GM19467 (cell line): ENCODE measurements at regions not wholly inside any gene's neighbourhood (a gene's known extent, or its start where the extent isn't known, plus 50 kb on each side); places are given as distances from the start of the nearest gene placed in this dataset.

Experiments
- ATAC-seq: cut with Tn5 transposase; IDR thresholded peaks from one replicate; pipeline ENCODE4 v1.9.1; 2021; ENCODE audit warnings: mild to moderate bottlenecking, moderate library complexity; ENCODE audit not compliant: unreplicated experiment

DNA sequence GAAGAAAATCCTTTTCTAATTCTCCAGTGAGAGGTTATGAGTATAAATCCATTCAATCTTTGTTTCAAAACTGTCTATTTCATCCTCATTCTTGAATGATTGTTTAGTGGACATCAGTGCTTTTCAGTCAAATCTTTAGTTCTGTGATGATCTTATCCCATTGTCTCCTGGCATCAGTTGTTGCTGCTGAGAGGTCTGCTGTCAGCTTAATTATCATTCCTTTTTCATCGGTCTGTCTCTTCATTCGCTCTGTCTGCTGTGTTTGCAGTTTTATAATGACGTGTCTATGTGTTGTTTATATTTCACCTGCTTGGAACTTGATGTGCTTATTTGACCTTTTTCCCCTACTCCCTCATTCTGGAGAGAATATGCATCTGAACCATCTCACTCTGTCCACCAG, 69.2 kb upstream of the GLI2 start:
- ATAC-seq = no peak

DNA sequence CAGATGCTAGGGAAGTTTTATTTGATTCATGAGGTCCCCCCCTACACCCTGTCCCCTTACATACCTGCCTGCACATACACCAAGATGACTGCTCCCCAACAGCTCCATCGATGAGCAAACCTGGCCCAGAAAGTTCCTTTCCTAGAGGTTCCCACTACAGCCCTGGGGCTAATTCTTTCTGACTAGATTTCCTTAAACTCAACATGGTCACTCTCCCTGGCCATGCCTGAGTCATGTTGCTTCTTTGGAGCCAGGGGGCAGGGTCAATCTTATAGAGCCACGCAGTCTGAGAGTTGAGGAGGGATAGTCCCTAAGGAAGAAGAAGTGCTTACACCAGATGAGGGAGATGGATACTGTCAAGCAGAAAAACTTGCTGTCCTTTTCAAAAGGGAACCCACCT, 67.7 kb upstream of the GLI2 start:
- no peak for ATAC-seq

DNA sequence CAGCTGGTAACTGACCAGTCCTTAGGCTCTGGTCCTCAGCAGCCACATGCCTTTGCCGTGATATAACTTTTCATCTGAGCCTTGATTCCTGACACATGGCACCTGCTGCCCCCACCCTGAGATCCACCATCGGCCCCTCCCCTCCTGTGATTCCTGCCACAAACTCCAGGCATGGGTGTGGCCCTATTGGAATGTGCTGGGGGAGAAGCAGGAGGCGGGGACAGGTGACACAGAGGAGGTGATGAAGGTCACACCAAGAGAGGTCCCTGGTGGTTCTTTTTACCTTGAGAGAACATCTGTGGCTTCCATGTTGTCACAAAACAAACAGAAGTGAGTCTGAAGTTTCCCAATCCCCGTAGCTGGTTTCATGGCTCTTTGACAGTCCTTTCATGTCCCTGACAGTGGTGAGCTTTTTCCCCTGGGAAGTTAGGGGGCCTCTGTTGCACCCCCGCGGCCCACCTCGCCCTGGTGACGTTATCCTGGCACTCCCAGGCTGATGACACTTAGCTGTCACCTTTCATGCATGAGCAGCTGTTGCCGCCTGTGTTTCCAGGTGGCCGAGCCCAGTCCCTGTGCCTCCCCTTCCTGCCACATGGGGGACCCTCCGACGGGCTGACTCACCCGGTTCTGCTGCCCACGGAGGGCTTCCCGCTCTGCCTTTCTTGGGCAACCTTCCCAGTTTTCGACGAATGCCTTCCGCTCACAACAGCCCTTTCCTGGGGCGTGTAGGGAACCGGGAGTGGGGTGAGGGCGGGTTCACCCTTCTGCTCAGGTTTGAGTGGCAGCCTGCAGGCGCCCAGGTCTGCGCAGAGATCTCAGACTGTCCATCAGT, 66.3 kb upstream of the GLI2 start:
- ATAC-seq = no peak

GRCh38 chr2:120669971-120670370, 65.7 kb upstream of the GLI2 start:
- no peak for ATAC-seq

- ATAC-seq = no peak
Measured at GRCh38 chr2:120670371-120670770, 65.3 kb upstream of the GLI2 start.

DNA sequence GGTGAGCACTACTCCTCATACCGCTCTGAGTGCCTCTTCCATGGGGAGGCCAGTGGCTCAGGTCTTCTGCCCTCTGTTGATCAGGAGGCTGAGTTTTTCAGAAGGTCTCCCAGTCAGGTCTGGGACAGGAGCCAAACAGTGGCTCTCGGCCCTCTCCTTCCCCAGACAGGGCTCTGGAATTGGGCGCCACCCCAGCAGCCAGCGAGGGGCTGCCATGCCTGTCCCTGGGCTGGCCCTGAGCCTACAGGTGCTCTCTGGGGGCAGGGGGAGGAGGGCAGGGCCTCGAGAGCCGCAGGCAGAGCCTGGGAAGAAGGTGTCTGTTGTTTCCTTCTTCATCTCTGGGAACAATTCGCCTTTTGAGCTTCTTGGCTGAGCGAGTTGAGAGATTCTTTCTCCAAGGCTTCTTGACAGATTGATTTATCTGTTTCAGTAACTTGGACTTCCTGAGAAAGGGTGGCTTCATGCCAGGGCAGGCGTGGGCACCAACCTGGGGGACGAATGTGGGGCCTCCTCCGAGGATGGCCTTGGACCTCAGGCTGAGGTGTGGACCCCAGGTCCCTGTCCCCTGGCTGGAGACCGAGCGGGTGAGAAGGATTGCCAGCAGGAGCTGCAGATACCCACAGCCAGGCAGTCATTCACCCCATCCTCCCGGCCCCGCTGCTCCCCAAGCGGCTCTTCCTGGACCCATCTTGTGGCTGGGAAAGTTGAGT, 64.7 kb upstream of the GLI2 start:
- ATAC-seq = no peak

DNA sequence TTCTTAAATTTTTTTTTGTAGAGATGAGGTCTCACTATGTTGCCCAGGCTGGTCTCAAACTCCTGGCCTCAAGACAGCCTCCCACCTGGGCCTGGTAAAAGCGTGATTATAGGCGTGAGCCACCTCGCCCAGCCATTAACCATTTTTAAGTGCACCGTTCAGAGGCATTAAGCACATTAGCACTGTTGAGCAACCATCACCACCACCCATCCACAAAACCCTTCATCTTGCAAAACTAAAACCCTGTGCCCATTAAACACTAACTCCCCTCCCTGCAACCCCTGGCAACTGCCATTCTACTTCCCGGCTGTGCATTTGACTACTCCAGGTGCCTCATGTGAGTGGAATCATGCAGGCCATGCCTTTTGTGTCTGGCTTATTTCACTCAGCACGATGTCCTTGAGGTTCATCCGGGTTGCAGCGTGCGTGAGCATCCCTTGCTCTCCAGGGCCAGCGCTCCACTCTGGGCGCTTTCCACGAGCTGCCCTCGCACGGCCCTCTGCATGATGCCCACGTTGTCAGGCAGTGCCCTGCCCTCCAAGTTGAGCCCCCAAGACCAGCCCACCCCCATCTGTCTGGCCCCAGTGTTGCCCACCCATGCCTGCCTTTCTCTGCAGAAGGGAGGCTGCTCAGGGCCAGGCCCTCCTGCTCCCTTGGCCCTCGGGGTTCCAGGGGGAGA, 63.0 kb upstream of the GLI2 start:
- no peak for ATAC-seq

- ATAC-seq = no peak
Measured at GRCh38 chr2:120673205-120673550, 62.5 kb upstream of the GLI2 start.

GRCh38 chr2:120673571-120674061, 62.1 kb upstream of the GLI2 start:
- no peak for ATAC-seq

GRCh38 chr2:120674246-120675170, 61.2 kb upstream of the GLI2 start:
- no peak for ATAC-seq

DNA sequence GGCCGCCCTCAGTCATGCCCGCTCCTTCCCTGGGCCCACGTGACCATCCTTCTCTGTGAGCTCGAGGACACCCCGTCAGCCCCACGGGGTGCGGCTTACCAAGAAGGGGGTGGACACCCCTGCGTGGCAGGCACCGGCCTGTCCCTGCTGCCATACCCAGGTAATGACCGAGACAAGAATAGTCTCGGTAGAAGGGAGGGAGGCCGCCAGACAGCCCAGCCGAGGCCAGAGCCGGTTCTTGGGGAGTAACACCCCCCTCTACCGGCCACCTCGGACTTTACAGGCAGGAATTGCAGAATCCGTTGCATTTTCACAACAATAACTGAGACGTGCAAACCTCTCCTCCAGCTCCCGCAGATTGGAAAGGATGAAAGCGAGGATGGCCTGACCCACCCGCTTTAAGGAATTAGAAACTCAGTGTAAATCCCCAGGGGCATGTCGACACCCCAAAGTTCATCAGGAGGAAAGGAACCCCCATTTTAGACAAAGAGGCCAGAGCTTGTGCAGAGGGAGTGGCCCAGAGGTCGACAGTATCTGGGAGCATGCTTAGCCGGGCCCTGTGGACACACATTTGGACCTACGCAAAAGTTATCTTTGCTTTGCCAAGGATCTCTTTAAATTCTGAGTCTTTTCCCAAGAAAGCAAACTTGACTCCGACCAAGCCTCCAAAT, 60.1 kb upstream of the GLI2 start:
- peak; percentile 47 for ATAC-seq

DNA sequence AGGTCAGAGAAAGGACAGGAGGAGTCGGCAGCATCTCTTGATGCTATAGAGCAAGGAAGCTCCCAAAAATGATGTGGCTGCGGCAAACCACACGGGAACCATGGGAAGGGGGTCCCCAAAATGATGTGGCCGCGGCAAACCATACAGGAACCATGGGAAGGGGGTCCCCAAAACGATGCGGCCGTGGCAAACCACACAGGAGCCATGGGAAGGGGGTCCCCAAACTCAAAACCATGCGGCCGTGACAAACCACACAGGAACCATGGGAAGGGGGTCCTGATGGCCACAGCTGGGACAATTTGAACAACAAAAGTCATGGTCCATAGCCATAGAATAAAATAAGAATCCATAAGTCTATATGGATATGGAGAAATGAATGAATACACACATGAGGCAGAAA, 58.4 kb upstream of the GLI2 start:
- ATAC-seq = no peak

GRCh38 chr2:120677696-120678247, 57.9 kb upstream of the GLI2 start:
- no peak for ATAC-seq

DNA sequence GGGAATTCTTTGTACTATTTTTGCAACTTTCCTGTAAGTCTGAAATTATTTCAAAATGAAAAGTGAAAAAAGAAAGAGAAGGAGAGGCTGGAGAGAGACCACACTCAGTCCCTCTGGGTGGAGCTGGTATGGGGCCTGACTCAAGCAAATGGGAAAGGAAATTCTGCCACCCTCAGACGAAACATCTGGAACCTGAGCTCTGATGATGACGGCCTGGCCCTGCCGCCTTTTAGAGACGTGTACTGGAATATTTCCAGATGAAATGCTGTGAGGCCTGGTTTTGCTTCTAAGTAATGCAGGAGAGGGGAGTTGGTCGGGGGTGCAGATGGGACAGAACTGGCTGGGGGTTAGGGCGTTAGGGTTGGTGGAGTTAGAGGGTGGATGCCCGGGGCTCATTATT, 57.4 kb upstream of the GLI2 start:
- no peak for ATAC-seq

- ATAC-seq = no peak
Measured at GRCh38 chr2:120678926-120679325, 56.7 kb upstream of the GLI2 start.

- ATAC-seq = no peak
Measured at GRCh38 chr2:120679526-120679925, 56.1 kb upstream of the GLI2 start.

DNA sequence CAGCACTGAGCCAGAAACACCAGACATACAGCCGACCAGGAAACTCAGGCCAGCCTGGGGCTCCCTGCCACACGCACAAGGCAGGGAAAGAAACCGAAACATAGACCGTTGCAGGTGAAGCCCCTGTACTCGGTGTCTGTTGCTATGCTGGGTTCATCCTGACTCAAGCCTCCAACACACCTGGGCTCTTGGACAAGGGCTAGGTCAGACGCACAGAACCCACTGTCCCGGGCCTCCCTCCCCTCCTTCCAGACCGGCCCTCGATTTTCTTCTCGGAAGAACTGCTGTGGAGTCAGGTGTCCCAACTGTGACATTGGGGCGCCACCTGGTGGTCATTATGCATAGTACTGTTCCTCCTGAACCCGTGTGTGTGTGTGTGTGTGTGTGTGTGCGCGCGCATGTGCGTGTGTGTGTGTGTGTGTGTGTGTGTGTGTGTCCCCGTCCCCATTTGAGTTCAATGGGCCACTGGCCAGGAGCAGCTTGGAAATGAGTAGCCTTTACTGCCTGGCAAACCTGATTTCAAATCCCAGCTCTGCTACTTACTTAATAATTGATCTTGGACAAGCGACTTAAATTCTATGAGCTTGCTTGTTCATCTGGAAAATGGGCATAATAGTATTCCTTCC, 55.4 kb upstream of the GLI2 start:
- ATAC-seq = peak; percentile 61

- no peak for ATAC-seq
Measured at GRCh38 chr2:120681181-120681580, 54.5 kb upstream of the GLI2 start.

- no peak for ATAC-seq
Measured at GRCh38 chr2:120681696-120682288, 53.9 kb upstream of the GLI2 start.
